Calu3 (cell line): ENCODE measurements at regions not wholly inside any gene's neighbourhood (a gene's known extent, or its start where the extent isn't known, plus 50 kb on each side); places are given as distances from the start of the nearest gene placed in this dataset.

Experiments
- BruUV-seq: library from RNA; stranded (reverse); fragments of 400-500 nt; replicated peaks from 2 replicates; lab custom pipeline; 2021; lab: Mats Ljungman, UMichigan
- CTCF ChIA-PET: fragments of 300-600 bp; sonication (Branson Sonifier 250); formaldehyde crosslinking; loops from one replicate; lab custom pipeline; 2022; ENCODE audit warnings: antibody characterized with exemption; lab: Charles Lee
- DNase-seq: peaks from one replicate; pipeline ENCODE4 v3.0.0; 2022
- H3K27ac Mint-ChIP-seq: one replicate; pipeline ENCODE4 v1.8.0; 2022; ENCODE audit warnings: mixed read lengths; ENCODE audit not compliant: unreplicated experiment
- H3K27me3 Mint-ChIP-seq: one replicate; pipeline ENCODE4 v1.8.0; 2022; ENCODE audit warnings: mixed read lengths; ENCODE audit not compliant: unreplicated experiment
- H3K36me3 Mint-ChIP-seq: one replicate; pipeline ENCODE4 v1.8.0; 2022; ENCODE audit warnings: mild to moderate bottlenecking, moderate library complexity, mixed read lengths; ENCODE audit not compliant: insufficient read depth, unreplicated experiment
- H3K4me1 Mint-ChIP-seq: one replicate; pipeline ENCODE4 v1.8.0; 2022; ENCODE audit warnings: mild to moderate bottlenecking, low read depth, mixed read lengths; ENCODE audit not compliant: unreplicated experiment
- H3K4me3 Mint-ChIP-seq: one replicate; pipeline ENCODE4 v1.8.0; 2022; ENCODE audit warnings: mild to moderate bottlenecking, low read depth, moderate library complexity, mixed read lengths; ENCODE audit not compliant: unreplicated experiment
- H3K9me3 Mint-ChIP-seq: one replicate; pipeline ENCODE4 v1.8.0; 2022; ENCODE audit warnings: low read depth, mixed read lengths; ENCODE audit not compliant: unreplicated experiment
- intact Hi-C: fragments of 100-400 bp; cut with micrococcal nuclease; formaldehyde crosslinking; loops from one replicate; pipeline ENCODE4 v1.10.0; 2022; ENCODE audit not compliant: unreplicated experiment
- TF ChIP-seq, protein P1 (sequence below): fragments of 200-600 bp; IDR thresholded peaks from one replicate; pipeline ENCODE4 v1.8.0; 2022; ENCODE audit warnings: antibody characterized with exemption; ENCODE audit not compliant: unreplicated experiment

DNA sequence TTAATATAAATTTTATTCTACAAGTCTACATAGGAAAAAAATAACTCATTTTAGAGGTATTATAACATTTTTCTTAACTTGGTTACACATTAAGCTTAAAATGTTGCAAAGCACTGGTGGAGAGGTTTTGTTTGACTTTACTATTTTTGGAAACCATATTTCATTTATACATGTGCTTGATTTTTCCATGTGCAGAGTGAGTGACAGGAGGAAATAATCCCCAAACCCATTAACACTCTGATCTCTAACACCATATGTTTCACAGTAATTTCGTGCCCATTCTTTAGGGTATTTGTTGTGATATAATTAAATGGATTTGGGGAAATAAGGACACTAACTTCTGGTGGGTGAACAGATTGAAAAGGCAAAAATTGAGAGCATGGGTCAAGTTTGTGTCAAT lies 2124.4 kb upstream of the PCDH20 start:
- no peaks in the 10 kb centered on the region for H3K36me3 Mint-ChIP-seq
- H3K27ac Mint-ChIP-seq: no peak overlapping the region
- CTCF ChIA-PET: no interaction called here
- H3K9me3 Mint-ChIP-seq: peaks cover 3% of the 10 kb centered on the region
- TF ChIP-seq, protein P1, sequence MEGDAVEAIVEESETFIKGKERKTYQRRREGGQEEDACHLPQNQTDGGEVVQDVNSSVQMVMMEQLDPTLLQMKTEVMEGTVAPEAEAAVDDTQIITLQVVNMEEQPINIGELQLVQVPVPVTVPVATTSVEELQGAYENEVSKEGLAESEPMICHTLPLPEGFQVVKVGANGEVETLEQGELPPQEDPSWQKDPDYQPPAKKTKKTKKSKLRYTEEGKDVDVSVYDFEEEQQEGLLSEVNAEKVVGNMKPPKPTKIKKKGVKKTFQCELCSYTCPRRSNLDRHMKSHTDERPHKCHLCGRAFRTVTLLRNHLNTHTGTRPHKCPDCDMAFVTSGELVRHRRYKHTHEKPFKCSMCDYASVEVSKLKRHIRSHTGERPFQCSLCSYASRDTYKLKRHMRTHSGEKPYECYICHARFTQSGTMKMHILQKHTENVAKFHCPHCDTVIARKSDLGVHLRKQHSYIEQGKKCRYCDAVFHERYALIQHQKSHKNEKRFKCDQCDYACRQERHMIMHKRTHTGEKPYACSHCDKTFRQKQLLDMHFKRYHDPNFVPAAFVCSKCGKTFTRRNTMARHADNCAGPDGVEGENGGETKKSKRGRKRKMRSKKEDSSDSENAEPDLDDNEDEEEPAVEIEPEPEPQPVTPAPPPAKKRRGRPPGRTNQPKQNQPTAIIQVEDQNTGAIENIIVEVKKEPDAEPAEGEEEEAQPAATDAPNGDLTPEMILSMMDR: no peak
- intact Hi-C loops: no loop called here
- no TSS peak for BruUV-seq
- no peak for DNase-seq
- no peaks in the 10 kb centered on the region for H3K4me1 Mint-ChIP-seq
- no peaks in the 10 kb centered on the region for H3K27me3 Mint-ChIP-seq
- no peak overlapping the region for H3K4me3 Mint-ChIP-seq

DNA sequence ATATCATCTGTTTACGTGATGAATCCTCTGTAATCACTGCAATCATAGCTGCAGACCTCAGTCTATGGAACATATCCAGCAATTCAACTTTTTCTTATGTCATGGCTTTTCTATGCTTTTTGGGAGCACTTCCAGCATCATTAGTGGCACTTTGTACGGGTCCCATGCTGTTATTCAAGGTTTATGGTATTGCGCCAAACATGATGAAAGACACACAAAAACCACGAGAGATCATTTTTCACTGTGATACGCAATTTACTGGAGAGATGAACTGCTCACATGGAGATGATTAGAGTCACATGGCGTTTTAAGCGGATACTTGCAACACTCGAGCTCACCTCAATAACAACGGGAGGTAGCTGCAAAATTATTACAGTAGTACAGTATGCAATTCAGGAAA lies 2101.7 kb upstream of the PCDH20 start:
- H3K27me3 Mint-ChIP-seq: no peaks in the 10 kb centered on the region
- no TSS peak for BruUV-seq

DNA sequence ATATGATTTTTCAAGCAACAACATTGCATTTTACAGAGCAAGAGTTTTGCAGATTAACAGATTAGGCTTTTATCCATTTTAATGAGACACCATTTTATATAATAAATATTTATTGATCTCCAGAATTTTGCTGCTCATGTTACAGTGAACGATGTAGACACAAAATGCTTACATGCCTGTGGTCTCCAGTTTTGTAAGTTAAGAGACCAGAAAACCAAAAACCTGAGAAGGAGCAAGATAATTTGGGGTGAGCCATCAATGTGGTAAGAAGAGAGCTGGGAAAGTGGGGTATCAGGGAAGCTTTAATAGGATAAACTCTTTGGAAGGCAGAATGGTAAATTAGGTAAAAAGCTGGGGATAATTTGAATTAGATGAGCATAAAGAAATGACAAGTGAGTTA lies 2100.5 kb upstream of the PCDH20 start:
- Mint-ChIP-seq H3K27ac (no peak overlapping the region), H3K36me3 (no peaks in the 10 kb centered on the region), H3K27me3 (no peaks in the 10 kb centered on the region), H3K4me3 (no peak overlapping the region), H3K9me3 (peaks cover 2% of the 10 kb centered on the region), H3K4me1 (no peaks in the 10 kb centered on the region)
- CTCF ChIA-PET: no interaction called here
- TF ChIP-seq, protein P1: no peak
- DNase-seq: no peak
- no TSS peak for BruUV-seq
- intact Hi-C loops: no loop called here

More for the DNA sequence above, 2101.7 kb upstream of the PCDH20 start:
- DNase-seq: no peak
- no peaks in the 10 kb centered on the region for H3K36me3 Mint-ChIP-seq
- no peaks in the 10 kb centered on the region for H3K4me1 Mint-ChIP-seq
- TF ChIP-seq, protein P1: no peak
- no peaks in the 10 kb centered on the region for H3K9me3 Mint-ChIP-seq
- H3K27ac Mint-ChIP-seq: no peak overlapping the region
- no peak overlapping the region for H3K4me3 Mint-ChIP-seq
- CTCF ChIA-PET: no interaction called here
- intact Hi-C loops: no loop called here

DNA sequence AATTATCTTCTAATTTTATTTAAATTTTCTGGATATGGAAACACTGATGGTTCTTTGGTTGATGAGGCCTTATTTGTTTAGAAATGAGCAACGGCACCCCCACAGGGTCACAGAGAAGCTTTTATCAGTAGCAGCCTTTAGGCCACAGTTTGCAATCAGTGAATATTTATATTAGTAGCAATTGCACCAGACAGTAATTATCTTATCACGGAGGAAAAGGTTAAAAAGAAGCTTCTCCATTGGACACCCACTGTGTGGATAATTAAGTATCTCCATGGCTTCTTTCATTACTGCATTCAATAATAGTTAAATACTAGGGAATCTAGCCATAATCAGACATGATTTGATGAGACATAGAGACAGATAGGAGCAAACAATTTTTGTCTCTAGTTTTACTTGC lies 2099.2 kb upstream of the PCDH20 start:
- DNase-seq: no peak
- H3K4me3 Mint-ChIP-seq: no peak overlapping the region

More for the DNA sequence above, 2099.2 kb upstream of the PCDH20 start:
- Mint-ChIP-seq H3K4me1 (no peaks in the 10 kb centered on the region), H3K27me3 (no peaks in the 10 kb centered on the region), H3K27ac (no peak overlapping the region), H3K36me3 (no peaks in the 10 kb centered on the region), H3K9me3 (peaks cover 2% of the 10 kb centered on the region)
- TF ChIP-seq, protein P1: no peak
- BruUV-seq: no TSS peak
- intact Hi-C loops: no loop called here
- CTCF ChIA-PET: no interaction called here
